Stimulated activated naive CD8-positive, alpha-beta T cell treated with anti-CD3 and anti-CD28 coated beads, Interleukin-15, Interleukin-2, amounts not matched to agents 100 U/mL and 50 U/mL, for 24 hours (primary cell): ENCODE measurements at regions not wholly inside any gene's neighbourhood (a gene's known extent, or its start where the extent isn't known, plus 50 kb on each side); places are given as distances from the start of the nearest gene placed in this dataset.

Source experiments
- ATAC-seq: fragments of 150-1000 bp; cut with Tn5 transposase; one replicate; pipeline ENCODE4 v1.10.0; 2021
- DNase-seq: peaks from one replicate; pipeline ENCODE4 v3.0.0; 2021

GRCh38 chr22:49259839-49260615 is 567.6 kb downstream of the BRD1 start:
- no peak for DNase-seq

DNA sequence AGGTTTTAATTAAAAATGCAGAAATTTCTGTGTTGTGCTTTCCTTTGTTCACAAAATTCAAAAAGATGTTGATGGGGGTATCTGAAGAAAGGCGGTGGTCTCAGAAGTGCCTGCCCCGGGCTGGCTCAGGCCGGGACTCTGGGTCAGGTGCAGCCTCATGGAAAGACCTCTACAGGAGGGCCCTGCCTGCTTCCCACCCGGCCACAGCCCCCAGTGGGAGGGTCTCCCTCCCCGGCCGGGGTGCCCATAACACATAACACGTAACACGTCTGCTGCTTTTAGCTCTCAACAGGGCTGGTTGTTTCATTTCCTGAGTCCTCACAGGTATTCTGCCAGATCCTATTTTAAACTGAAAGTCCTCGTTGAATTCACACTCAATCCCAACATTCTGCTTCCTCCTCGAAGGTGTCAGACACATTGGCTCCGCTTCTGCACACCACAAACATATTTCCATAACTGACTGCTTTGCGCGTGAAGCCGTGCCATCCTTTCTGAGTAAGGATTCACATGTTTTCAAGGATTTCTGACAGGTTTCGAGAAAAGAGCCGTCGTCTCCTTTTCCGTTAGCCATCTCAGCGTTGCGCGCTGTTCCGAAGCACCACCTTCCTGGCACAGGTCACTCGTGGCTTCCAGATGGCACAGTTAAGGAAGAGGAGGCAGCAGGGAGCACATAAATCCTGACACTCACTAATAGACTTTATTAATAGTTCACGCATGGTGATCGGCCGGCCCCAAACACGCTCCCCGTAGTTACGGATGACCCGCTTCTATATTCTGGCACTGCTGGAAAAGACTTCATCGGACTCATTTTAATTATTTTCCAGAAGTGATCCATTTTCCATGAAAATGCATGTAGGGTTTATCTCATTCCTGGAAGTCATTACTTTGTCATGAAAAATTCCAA is 569.3 kb downstream of the BRD1 start:
- DNase-seq (no peak), ATAC-seq (no peak)

More at GRCh38 chr22:49259839-49260615, 567.6 kb downstream of the BRD1 start:
- ATAC-seq: no peak

DNA sequence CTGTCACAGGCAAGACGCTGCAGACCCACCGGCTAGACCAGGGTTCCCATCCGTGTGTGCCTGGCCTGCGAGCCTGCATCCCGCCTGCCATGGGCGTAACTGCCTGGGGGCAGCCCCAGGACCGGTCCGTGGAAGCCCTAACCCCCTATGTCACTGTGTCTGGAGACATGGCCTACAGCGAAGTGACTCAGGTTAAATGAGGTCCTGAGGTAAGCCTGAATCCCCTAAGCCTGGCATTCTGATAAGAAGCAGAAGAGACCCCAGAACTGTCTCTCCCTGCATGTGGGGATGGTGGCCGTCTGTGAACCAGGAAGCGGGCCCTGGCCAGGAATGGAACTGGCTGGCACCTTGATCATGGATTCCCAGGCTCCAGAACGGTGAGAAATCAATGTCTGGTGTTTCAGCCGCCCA is 570.1 kb downstream of the BRD1 start:
- no peak for DNase-seq
- ATAC-seq: no peak

- ATAC-seq (no peak), DNase-seq (no peak)
Measured at GRCh38 chr22:49255741-49256318, 571.8 kb downstream of the BRD1 start.

- DNase-seq (no peak), ATAC-seq (no peak)
Measured at GRCh38 chr22:49255154-49255553, 572.5 kb downstream of the BRD1 start.

DNA sequence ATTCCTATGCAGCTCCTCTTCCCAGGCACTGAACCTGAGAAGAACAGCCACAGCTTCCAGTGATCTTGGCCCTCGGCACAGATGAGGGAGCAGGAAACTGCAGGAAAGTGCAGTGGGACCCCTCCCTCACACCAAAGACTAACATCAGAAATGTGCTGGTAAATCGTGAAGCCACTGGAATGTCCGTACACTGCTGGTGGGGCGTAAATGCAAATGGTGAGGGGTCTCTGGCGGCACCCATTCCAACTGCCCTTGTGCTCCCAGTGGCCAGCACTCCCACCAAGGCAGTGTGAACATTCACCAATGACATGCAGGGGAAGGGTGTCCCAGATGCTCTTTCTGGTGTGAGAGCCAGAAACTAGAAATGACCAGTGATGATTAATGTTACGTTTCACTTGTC is 574.0 kb downstream of the BRD1 start:
- ATAC-seq (no peak), DNase-seq (no peak)

GRCh38 chr22:49251371-49251770 is 576.3 kb downstream of the BRD1 start:
- ATAC-seq (no peak), DNase-seq (no peak)

DNA sequence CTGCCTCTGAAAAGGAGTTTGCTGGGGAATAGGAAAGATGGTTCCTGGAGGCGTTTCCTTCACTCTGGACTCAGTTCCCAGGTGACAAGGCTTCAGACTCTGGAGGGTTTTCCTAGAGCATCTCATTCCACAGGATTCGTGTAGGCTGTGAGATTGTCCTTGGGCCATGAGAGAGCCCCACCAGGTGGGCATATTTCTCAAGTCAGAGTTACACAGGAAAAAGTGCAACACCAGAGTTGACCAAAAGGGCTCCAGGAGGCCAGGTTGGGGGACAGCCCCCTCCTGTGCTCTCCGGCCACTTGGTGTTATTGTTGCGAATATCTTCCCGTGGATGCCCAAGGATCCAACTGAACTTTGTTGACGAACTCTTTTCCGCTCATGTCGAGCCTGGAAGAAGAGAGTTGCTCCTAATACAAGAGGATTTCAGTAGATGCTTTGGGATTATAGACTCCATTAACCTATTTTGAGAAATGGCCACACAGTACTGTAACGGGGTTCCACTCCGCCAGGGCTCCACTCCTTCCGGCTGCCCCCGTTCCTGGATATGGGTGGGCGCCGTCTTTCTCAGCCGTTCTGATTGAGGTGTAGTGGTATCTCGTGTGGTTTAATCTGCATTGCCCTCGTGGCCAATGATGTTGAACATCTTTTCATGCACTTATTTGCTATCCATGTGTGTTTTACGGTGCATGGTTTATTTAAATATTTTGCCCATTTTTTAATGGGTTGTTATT is 580.3 kb downstream of the BRD1 start:
- no peak for DNase-seq

DNA sequence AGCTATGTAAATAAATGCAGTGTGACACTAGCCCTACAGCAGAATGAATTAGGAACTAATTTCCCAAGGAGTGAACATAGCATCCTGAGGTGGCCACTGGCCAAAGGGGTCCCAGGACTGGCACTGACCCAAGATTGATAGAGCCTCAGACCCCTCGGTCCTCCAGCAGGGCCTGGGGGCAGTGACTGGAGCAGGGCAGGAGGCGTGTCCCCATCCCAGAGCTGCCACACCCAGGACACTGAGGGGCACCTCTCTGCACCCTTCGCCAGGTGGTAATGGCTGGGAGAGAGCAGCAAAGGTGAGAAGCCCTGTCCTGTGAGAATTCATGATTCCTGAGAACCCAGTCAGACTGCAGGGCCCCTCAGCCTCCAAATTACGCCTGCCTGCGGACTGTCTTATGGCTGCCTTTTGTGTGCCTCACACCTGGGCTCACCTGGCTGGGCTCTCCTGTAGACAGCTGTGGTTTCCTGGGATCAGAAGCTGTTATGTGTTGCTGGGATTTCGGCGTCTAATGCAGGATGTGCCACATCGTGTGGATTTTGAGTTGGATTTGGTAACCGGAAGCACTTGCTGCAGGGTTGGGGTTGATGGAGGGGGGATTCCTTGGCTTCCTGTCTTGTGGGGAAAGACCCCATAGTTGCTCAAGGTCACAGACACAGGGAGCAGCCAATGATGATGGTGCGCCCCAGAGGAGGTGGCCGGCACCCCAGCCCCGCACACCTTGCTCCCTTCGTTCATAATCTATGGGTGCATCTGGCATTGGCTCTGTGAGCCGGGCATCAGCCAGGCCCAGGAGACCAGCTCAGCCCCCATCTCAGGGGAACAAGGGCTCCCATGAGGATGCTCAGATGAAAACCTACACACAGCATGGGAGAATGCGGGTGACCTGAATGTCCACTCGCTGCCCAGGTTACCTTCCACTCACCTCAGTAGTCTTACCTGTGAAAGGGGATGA is 582.9 kb downstream of the BRD1 start:
- DNase-seq: no peak

More for the DNA sequence above, 580.3 kb downstream of the BRD1 start:
- no peak for ATAC-seq

DNA sequence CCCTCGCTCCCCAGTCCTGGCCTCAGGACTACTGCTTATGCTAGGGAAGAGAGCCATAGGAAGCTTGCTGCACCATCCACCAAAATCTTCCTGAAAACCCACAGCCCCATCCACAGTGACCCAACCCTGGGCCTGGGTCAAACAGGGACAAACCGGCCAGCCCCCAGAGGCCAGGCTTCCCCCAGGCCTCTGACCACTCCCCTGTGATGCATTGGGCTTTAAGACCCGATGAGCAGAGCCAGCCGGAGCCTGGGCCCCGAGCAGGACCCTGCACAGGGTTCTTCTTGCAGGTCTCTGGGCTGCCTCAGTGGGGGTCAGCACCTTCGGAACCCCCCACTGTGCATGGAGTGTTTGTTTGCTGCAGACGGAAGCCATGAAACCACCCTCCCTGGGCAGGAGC is 583.7 kb downstream of the BRD1 start:
- ATAC-seq (no peak), DNase-seq (no peak)

More for the DNA sequence above, 582.9 kb downstream of the BRD1 start:
- ATAC-seq: no peak

DNA sequence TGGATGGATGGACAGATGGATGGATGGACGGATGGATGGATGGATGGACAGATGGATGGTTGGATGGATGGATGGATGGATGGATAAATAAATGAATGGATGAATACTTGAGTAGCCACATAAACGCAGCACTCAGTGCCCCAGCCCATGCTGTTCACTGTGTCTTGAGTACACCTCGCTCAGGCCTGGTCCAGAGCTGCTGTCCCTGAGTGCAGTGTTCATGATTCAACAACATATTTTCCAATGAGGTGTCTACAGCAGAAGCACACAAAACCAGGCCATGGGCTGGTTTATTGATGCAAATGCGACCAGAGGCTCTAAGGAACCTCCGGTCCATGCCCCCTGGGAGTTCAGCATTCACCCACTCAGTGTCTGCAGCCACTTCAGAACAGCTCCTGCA is 584.3 kb downstream of the BRD1 start:
- ATAC-seq (no peak), DNase-seq (no peak)

- DNase-seq (no peak), ATAC-seq (no peak)
Measured at GRCh38 chr22:49242480-49242879, 585.2 kb downstream of the BRD1 start.

- no peak for DNase-seq
Measured at GRCh38 chr22:49241174-49241851, 586.4 kb downstream of the BRD1 start.

GRCh38 chr22:49240472-49240871 is 587.2 kb downstream of the BRD1 start:
- DNase-seq: no peak

More at GRCh38 chr22:49241174-49241851, 586.4 kb downstream of the BRD1 start:
- no peak for ATAC-seq

DNA sequence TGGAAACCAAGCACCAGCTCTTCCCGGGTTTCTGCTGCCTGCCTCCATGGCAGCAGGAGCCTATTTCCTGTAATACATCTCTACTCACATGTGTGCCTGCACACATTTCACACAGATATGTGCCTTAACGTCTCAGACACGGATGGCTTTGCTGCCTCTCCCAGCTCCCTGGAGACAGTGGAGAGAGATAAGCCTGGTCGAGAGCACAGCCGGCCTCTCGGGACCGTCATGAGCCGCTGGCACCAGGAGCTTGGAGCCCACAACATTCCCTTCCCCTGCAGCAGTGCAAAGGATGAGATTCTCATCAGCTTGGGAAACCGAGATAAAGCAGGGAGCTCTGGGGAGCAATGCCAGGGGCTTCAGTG is 587.7 kb downstream of the BRD1 start:
- ATAC-seq (no peak), DNase-seq (no peak)

More at GRCh38 chr22:49240472-49240871, 587.2 kb downstream of the BRD1 start:
- no peak for ATAC-seq

- ATAC-seq: no peak
- DNase-seq: no peak
Measured at GRCh38 chr22:49239264-49240015, 588.2 kb downstream of the BRD1 start.

- DNase-seq (no peak), ATAC-seq (no peak)
Measured at GRCh38 chr22:49238181-49239141, 589.2 kb downstream of the BRD1 start.

- no peak for ATAC-seq
- DNase-seq: no peak
Measured at GRCh38 chr22:49237703-49238102, 590.0 kb downstream of the BRD1 start.
